Activated CD4-positive, alpha-beta T cell treated with anti-CD3 and anti-CD28 coated beads for 24 hours (primary cell): ENCODE measurements at regions not wholly inside any gene's neighbourhood (a gene's known extent, or its start where the extent isn't known, plus 50 kb on each side); places are given as distances from the start of the nearest gene placed in this dataset.
A peak's percentile ranks its signal among the peaks of the same experiment; 100 is the strongest.

Experiments used
- DNase-seq, 2 donors: peaks; one replicate each; pipeline ENCODE4 v3.0.0-alpha.2; 2020; ENCODE audit warnings: low read depth in 2 of 2

- no peak for DNase-seq
These were observed 151.2 kb upstream of the TNR start for GRCh38 chr1:175894581-175894980.

- DNase-seq: no peak
These were observed 149.8 kb upstream of the TNR start for GRCh38 chr1:175893192-175893591.

- DNase-seq: no peak
These were observed 149.3 kb upstream of the TNR start for GRCh38 chr1:175892686-175893085.

GRCh38 chr1:175891783-175892309 lies 148.5 kb upstream of the TNR start:
- no peak for DNase-seq

GRCh38 chr1:175890958-175891357 lies 147.6 kb upstream of the TNR start:
- DNase-seq: no peak

- DNase-seq: no peak
These were observed 146.5 kb upstream of the TNR start for GRCh38 chr1:175889848-175890247.

- no peak for DNase-seq
These were observed 145.6 kb upstream of the TNR start for GRCh38 chr1:175888996-175889395.

GRCh38 chr1:175887981-175888428 lies 144.6 kb upstream of the TNR start:
- DNase-seq: peak; percentile 3 to 4

- DNase-seq: no peak
These were observed 144.1 kb upstream of the TNR start for GRCh38 chr1:175887521-175887920.

- no peak for DNase-seq
These were observed 141.9 kb upstream of the TNR start for GRCh38 chr1:175885326-175885725.

GRCh38 chr1:175884369-175884768 lies 141.0 kb upstream of the TNR start:
- no peak for DNase-seq

GRCh38 chr1:175882192-175882591 lies 138.8 kb upstream of the TNR start:
- no peak for DNase-seq

GRCh38 chr1:175881246-175881976 lies 138.0 kb upstream of the TNR start:
- DNase-seq: no peak

GRCh38 chr1:175878775-175879174 lies 135.4 kb upstream of the TNR start:
- no peak for DNase-seq

- DNase-seq: no peak
These were observed 134.7 kb upstream of the TNR start for GRCh38 chr1:175877939-175878737.

GRCh38 chr1:175875556-175875955 lies 132.2 kb upstream of the TNR start:
- DNase-seq: no peak

GRCh38 chr1:175874081-175874480 lies 130.7 kb upstream of the TNR start:
- DNase-seq: no peak

- DNase-seq: no peak
These were observed 130.0 kb upstream of the TNR start for GRCh38 chr1:175873290-175873935.

- DNase-seq: no peak
These were observed 129.2 kb upstream of the TNR start for GRCh38 chr1:175872588-175872987.

- no peak for DNase-seq
These were observed 128.3 kb upstream of the TNR start for GRCh38 chr1:175871647-175872046.

GRCh38 chr1:175870217-175870616 lies 126.8 kb upstream of the TNR start:
- DNase-seq: no peak

GRCh38 chr1:175866776-175867175 lies 123.4 kb upstream of the TNR start:
- DNase-seq: no peak
